Ectodermal cell (in vitro differentiated cells): ENCODE measurements at regions not wholly inside any gene's neighbourhood (a gene's known extent, or its start where the extent isn't known, plus 50 kb on each side); places are given as distances from the start of the nearest gene placed in this dataset.
"Not testable (repeated sequence)": the region's sequence is repeated elsewhere in the genome, so short reads cannot be mapped to it uniquely, and the experiment has no call there.

Experiments used
- H3K27ac ChIP-seq: 2 replicates; pipeline ENCODE4 v1.7.0; 2013; ENCODE audit warnings: mild to moderate bottlenecking, low read depth, low read length; ENCODE audit not compliant: insufficient read depth, poor library complexity, severe bottlenecking
- H3K27me3 ChIP-seq: 2 replicates; pipeline ENCODE4 v1.7.0; 2013; ENCODE audit warnings: mild to moderate bottlenecking, low read length; ENCODE audit not compliant: insufficient read depth, control insufficient read depth, poor library complexity, severe bottlenecking
- H3K36me3 ChIP-seq: one replicate; pipeline ENCODE4 v1.7.0; 2013; ENCODE audit warnings: low read length; ENCODE audit not compliant: control insufficient read depth, insufficient read depth
- H3K4me1 ChIP-seq: one replicate; pipeline ENCODE4 v1.7.0; 2013; ENCODE audit warnings: low read length; ENCODE audit not compliant: control insufficient read depth, insufficient read depth
- H3K4me3 ChIP-seq: 2 replicates; pipeline ENCODE4 v1.7.0; 2013; ENCODE audit warnings: low read depth, low read length, control low read depth; ENCODE audit not compliant: insufficient read depth
- H3K9me3 ChIP-seq: 2 replicates; pipeline ENCODE4 v1.7.0; 2013; ENCODE audit warnings: mild to moderate bottlenecking, low read length, moderate library complexity; ENCODE audit not compliant: control insufficient read depth
- WGBS, 2 experiments: methylation state at CpG; one replicate each; pipeline ENCODE4 v1.1.7; 2013; ENCODE audit warnings: missing lambda C conversion rate in 2 of 2; 5-methylcytosine and 5-hydroxymethylcytosine counted together

- not testable (repeated sequence) for H3K9me3 ChIP-seq, H3K27me3 ChIP-seq, H3K27ac ChIP-seq, H3K4me1 ChIP-seq, H3K4me3 ChIP-seq, H3K36me3 ChIP-seq
- 94 to 100% methylated on average over 2 of the region's 2 CpGs for WGBS, 2 experiments
Observed at GRCh38 chr5:62243046-62243445, 63.0 kb upstream of the KIF2A start.

- not testable (repeated sequence) for H3K9me3 ChIP-seq, H3K4me1 ChIP-seq, H3K36me3 ChIP-seq, H3K27me3 ChIP-seq, H3K27ac ChIP-seq, H3K4me3 ChIP-seq
- 94 to 95% methylated on average over 6 of the region's 6 CpGs for WGBS, 2 experiments
Observed at GRCh38 chr5:62248192-62248591, 57.8 kb upstream of the KIF2A start.

- not testable (repeated sequence) for H3K9me3 ChIP-seq, H3K4me3 ChIP-seq, H3K36me3 ChIP-seq, H3K4me1 ChIP-seq, H3K27ac ChIP-seq, H3K27me3 ChIP-seq
- WGBS, 2 experiments: 91 to 100% methylated on average over 1 to 2 of the region's 3 CpGs
Observed at GRCh38 chr5:62250085-62250484, 55.9 kb upstream of the KIF2A start.

- H3K4me1 ChIP-seq, H3K27ac ChIP-seq, H3K27me3 ChIP-seq, H3K9me3 ChIP-seq, H3K4me3 ChIP-seq, H3K36me3 ChIP-seq: not testable (repeated sequence)
- 96 to 97% methylated on average over 4 of the region's 4 CpGs for WGBS, 2 experiments
Observed at GRCh38 chr5:62250919-62251318, 55.1 kb upstream of the KIF2A start.

- not testable (repeated sequence) for H3K9me3 ChIP-seq, H3K27ac ChIP-seq, H3K27me3 ChIP-seq, H3K4me3 ChIP-seq, H3K4me1 ChIP-seq, H3K36me3 ChIP-seq
- WGBS, 2 experiments: 90 to 95% methylated on average over 2 of the region's 2 CpGs
Observed at GRCh38 chr5:62252519-62252918, 53.5 kb upstream of the KIF2A start.

GRCh38 chr5:62255551-62255950 is 50.5 kb upstream of the KIF2A start:
- H3K36me3 ChIP-seq, H3K27me3 ChIP-seq, H3K9me3 ChIP-seq, H3K4me1 ChIP-seq, H3K4me3 ChIP-seq, H3K27ac ChIP-seq: not testable (repeated sequence)
- WGBS, 2 experiments: 100% methylated on average over 1 of the region's 1 CpG; no CpG with 5 or more reads in 1 of the 2 experiments

GRCh38 chr5:62256161-62257019 is 49.6 kb upstream of the KIF2A start:
- no peaks in the 10 kb centered on the region for H3K9me3 ChIP-seq
- H3K4me3 ChIP-seq: no peak overlapping the region
- 79 to 84% methylated on average over 7 of the region's 8 CpGs for WGBS, 2 experiments
- peaks cover 8% of the 10 kb centered on the region for H3K4me1 ChIP-seq
- no peaks in the 10 kb centered on the region for H3K36me3 ChIP-seq
- no peak overlapping the region for H3K27ac ChIP-seq
- H3K27me3 ChIP-seq: no peaks in the 10 kb centered on the region
